ENCODE measurements at regions not wholly inside any gene's neighbourhood (a gene's known extent, or its start where the extent isn't known, plus 50 kb on each side); places are given as distances from the start of the nearest gene placed in this dataset.

DNA sequence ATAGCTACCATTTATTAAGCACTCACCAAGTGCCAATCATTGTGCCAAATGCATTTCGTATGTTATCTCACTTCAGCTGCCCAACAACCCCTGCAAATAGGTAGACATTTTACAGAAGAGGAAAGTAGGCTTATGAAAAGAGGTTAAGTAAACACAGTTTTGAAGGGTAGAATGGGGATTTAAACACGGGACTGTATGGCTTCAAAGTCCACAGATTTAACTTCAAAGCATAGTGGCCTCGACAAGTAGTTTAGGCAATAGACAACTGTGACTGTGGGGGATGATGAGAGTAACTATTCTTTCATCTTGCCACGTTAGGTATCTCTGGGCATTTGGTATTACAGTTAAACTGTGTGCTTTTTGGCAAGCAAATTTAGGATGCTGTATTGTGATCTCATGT is 266.8 kb upstream of the SRRM4 start:
- TF ChIP-seq NR2C2 (CRISPR knock-in tag; IDR thresholded peaks at IDR 0.05) (no peak), SP1 (CRISPR knock-in tag; conservative IDR thresholded peaks at IDR 0.05) (no peak), ETV6 (CRISPR knock-in tag; IDR thresholded peaks at IDR 0.05) (no peak)
- TF ChIP-seq, protein P1, sequence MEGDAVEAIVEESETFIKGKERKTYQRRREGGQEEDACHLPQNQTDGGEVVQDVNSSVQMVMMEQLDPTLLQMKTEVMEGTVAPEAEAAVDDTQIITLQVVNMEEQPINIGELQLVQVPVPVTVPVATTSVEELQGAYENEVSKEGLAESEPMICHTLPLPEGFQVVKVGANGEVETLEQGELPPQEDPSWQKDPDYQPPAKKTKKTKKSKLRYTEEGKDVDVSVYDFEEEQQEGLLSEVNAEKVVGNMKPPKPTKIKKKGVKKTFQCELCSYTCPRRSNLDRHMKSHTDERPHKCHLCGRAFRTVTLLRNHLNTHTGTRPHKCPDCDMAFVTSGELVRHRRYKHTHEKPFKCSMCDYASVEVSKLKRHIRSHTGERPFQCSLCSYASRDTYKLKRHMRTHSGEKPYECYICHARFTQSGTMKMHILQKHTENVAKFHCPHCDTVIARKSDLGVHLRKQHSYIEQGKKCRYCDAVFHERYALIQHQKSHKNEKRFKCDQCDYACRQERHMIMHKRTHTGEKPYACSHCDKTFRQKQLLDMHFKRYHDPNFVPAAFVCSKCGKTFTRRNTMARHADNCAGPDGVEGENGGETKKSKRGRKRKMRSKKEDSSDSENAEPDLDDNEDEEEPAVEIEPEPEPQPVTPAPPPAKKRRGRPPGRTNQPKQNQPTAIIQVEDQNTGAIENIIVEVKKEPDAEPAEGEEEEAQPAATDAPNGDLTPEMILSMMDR (IDR thresholded peaks at IDR 0.05) = no peak
- TF ChIP-seq, protein P2, sequence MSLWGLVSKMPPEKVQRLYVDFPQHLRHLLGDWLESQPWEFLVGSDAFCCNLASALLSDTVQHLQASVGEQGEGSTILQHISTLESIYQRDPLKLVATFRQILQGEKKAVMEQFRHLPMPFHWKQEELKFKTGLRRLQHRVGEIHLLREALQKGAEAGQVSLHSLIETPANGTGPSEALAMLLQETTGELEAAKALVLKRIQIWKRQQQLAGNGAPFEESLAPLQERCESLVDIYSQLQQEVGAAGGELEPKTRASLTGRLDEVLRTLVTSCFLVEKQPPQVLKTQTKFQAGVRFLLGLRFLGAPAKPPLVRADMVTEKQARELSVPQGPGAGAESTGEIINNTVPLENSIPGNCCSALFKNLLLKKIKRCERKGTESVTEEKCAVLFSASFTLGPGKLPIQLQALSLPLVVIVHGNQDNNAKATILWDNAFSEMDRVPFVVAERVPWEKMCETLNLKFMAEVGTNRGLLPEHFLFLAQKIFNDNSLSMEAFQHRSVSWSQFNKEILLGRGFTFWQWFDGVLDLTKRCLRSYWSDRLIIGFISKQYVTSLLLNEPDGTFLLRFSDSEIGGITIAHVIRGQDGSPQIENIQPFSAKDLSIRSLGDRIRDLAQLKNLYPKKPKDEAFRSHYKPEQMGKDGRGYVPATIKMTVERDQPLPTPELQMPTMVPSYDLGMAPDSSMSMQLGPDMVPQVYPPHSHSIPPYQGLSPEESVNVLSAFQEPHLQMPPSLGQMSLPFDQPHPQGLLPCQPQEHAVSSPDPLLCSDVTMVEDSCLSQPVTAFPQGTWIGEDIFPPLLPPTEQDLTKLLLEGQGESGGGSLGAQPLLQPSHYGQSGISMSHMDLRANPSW (CRISPR knock-in tag; conservative IDR thresholded peaks at IDR 0.05; ENCODE audit: low read depth) = no peak
